ENCODE measurements at regions not wholly inside any gene's neighbourhood (a gene's known extent, or its start where the extent isn't known, plus 50 kb on each side); places are given as distances from the start of the nearest gene placed in this dataset.
"Not testable (repeated sequence)": the region's sequence is repeated elsewhere in the genome, so short reads cannot be mapped to it uniquely, and the experiment has no call there.

DNA sequence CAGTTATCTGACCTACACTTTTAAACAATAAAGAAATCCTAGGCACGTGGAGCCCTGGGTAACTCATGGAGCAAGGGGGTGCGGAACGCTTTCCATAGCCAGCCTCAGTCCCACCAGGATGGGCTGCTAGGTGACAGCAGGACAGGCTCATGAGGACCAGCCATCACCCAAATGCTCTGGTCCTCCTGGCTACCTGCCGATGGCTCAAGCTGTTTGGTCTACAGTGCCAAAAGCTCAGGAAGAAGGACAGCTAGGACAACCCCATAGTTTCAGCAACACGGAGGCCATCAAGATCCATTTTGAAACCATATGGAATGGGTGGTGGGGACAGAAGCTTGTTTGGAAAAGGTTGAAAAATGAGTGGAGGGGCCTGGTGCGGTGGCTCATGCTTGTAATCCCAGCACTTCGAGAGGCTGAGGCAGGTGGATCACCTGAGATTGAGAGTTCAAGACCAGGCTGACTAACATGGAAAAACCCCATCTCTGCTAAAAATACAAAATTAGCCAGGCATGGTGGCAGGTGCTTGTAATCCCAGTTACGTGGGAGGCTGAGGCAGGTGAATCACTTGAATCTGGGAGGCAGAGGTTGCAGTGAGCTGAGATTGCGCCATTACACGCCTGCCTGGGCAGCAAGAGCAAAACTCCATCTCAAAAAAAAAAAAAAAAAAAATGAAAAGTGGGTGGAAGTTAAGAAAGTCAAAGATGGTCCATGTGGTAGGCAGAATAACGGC is 93.7 kb upstream of the ALDH3B2 start:
- not testable (repeated sequence) for DNase-seq

DNA sequence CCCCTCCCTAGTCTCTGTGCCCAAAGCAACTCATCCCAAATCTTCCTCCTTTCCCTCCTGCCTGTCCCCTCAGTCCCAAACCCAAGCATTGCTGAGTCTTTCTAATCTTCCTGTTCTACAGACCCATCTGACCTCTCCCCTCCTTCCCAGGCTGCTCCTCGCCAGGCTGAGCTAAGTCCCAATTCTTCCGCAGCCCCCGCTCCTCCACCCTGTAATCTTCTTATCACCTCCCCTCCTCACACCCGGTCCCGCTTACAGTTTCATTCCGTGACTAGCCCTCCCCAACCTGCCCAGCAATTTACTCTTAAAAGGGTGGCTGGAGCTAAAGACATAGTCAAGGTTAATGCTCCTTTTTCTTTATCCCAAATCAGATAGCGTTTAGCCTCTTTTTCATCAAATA is 86.8 kb upstream of the ALDH3B2 start:
- not testable (repeated sequence) for DNase-seq

DNA sequence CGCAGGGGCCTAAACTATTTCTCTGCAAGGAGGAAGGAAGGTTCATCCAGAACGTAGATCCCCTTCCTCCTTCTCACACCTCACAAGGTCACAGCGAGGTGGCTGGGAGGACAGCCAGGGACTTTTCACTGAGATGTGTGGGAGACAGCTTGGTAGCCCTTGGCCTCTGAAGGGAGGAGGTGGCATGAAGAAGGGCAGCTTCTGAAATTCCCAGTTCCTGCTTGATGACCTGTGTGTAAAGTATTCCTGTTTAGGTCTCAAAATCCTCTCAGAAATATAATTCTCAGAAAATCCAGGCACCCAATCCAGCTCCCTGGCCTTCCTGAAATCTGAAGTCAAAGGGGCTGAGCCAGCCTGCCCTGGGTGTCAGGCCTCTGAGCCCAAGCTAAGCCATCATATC is 84.9 kb upstream of the ALDH3B2 start:
- not testable (repeated sequence) for DNase-seq

DNA sequence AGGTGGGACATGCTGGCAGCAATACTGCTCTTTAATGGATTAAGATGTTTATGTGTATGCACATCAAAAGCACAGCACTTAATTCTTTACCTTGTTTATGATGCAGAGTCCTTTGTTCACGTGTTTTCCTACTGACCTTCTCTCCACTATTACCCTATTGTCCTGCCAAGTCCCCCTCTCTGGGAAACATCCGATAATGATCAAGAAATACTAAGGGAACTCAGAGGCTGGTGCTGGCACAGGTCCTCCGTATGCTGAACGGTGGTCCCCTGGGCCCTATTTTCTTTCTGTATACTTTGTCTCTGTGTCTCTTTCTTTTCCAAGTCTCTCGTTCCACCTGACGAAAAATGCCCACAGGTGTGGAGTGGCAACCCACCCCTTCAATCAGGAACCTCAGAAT is 84.0 kb upstream of the ALDH3B2 start:
- DNase-seq: not testable (repeated sequence)

DNA sequence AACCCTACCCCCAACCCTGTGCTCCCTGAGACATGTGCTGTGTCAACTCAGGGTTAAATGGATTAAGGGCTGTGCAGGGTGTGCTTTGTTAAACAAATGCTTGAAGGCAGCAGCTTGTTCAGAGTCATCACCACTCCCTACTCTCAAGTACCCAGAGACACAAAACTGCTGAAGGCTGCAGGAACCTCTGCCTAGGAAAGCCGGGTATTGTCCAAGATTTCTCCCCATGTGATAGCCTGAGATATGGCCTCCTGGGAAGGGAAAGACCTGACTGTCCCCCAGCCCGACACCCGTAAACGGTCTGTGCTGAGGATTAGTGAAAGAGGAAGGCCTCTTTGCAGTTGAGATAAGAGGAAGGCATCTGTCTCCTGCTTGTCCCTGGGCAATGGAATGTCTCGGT is 83.6 kb upstream of the ALDH3B2 start:
- not testable (repeated sequence) for DNase-seq

DNA sequence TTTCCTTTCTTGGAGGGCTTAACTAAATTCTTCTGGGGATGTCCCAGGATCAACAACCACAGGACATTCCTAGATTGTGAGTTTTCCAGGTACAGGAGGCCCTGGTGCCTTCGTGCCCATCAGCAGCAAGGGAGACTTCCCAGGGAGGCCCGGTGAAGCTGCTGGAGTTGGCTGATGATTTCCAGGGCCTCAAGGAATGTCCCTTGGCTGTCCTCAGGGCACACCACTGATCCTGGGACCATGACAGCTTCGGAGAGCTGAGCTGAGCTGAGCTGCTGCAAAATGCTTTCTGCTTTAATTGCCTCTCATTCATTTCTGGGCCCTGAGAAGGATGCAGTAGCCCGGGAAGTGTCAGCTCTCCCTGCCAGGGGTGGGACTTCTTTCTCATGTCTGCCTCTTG is 79.4 kb upstream of the ALDH3B2 start:
- not testable (repeated sequence) for DNase-seq

DNA sequence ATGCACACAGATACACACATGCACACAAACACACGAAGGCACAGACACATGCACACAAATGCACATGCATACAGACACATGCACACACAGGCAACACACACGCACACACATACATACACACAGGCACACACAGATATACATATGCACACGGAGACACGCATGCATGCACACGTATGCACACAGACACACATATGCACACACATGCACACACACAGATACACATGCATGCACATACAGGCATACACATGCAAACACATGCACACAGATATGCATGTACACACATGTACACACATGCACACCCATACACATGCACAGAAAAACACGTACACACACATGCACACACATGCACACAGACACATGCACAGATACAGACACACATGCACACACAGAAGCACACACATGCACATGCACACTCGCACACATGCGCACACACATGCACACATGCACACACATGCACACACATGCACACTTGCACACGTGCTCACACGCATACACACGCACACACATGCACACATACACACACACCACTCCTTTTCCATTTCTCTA is 70.8 kb upstream of the ALDH3B2 start:
- DNase-seq: no peak

DNA sequence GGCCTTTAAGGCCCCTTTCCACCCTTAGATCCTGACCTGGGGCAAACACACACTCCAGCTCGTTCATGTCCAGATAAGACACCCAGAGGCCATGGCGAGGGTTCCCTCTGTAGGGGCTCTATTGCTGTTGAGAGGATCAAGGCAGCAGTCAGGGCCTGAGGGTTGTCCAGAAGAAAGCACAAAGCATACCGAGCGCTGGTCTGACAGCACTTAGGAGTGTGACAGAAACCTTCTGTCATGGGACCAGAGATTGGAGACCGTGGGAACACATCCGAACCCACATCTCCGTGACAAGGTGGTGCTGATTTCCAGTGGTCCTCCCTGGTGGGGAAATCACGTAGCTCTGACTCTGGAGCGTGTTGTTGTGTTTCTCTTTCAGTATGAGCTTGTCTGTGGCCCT is 69.8 kb upstream of the ALDH3B2 start:
- DNase-seq: not testable (repeated sequence)

DNA sequence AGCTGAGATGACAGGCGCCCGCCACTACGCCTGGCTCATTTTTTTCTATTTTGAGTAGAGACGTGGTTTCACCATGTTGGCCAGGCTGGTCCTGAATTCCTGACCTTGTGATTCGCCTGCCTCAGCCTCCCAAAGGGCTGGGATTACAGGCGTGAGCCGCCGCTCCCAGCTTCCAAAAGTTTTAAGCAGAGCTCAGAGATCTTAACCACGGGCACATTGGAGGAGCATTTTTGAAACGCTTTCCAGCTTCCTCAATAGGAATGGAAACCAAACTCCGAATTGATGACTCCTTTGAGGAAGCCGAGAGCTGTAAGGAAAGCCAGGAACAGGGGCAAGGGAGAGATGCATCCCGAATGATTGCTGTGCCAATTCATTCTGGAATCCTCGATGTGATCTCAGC is 63.8 kb upstream of the ALDH3B2 start:
- DNase-seq: not testable (repeated sequence)

DNA sequence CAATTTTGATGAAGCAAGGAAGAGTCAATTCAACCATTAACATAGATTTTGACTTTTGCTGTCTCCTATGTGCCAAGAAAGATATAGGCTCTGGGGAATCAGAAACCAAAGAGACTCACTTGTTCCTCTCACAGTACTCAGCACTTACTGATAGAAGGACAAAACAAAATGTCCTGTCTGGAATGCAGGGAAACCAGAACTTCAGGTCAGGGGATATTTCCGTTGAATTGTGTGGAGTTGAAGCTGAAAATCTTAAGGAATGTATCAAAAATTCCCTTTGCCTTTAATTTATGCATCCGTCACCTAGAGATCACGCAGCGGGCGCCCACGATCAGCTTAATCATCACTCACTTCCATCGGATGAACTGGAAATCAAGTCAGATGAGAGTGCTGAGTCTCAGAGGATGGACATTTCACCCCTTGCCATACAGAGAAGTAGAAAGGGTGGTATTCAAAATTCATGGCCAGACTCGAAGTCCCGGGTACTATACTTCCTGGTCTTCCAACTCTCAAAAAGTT is 63.2 kb upstream of the ALDH3B2 start:
- DNase-seq: not testable (repeated sequence)

DNA sequence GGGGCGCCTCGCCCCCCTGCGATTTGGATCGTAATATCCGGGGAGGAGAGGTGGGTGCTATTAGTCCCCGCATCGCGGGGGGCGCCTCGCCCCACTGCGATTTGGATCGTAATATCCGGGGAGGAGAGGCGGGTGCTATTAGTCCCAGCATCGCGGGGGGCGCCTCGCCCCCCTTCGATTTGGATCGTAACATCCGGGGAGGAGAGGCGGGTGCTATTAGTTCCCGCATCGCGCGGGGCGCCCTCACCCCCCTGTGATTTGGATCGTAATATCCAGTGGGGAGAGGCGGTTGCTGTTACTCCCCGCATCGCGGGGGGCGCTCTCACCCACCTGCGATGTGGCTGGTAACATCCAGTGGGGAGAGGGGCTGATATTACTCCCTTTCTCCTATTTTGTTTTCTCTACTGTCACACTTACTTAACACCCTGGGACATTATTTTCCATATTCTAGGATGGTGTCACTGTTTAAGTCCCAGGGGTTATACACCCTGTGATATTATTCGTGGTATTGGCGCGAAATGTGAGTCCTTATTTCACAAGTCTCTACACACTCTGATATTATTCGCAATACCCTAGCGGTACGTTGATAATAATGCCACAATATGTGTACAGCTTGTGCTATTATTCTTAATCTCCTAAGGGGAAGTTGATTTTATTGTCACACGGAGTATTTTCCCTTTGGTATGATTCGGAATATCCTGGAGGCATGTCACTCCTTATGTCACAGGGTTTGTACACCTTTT is 57.8 kb upstream of the ALDH3B2 start:
- DNase-seq: no peak

DNA sequence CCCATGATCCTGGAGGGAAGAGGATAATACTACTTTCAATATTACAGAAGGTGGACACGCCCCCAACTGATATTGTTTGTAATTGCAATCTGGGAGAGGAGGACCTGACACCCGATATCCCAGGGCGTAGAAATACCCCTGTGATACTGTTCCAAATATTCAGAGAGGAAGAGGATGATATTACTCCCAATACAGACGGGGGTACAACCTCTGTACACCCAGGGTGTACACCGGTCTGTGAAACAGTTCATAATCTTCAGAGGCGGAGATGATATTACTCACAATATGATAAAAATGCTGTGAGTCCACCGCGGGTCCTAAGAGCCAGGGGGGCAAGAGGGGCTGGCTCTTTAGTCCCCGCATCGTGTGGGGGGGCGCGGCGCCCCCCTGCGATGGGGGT is 57.2 kb upstream of the ALDH3B2 start:
- DNase-seq: no peak

DNA sequence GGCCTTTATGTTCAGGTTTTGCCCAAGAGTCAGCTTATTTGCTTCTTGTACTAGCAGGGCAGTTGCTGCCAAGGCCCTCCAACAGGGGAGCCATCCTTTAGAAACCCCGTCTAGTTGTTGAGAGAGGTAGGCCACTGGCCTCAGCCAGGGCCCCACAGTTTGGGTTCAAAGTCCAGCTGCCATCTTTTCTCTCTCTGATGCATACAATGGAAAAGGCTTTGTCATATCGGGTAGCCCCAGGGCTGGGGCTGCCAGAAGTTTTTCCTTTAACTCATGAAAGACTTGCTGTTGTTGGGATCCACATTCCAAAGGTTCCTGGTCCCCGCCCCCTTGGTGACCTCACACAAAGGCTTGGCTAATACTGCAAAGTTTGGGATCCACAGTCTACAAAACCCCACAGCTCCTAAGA is 53.7 kb upstream of the ALDH3B2 start:
- DNase-seq: not testable (repeated sequence)

DNA sequence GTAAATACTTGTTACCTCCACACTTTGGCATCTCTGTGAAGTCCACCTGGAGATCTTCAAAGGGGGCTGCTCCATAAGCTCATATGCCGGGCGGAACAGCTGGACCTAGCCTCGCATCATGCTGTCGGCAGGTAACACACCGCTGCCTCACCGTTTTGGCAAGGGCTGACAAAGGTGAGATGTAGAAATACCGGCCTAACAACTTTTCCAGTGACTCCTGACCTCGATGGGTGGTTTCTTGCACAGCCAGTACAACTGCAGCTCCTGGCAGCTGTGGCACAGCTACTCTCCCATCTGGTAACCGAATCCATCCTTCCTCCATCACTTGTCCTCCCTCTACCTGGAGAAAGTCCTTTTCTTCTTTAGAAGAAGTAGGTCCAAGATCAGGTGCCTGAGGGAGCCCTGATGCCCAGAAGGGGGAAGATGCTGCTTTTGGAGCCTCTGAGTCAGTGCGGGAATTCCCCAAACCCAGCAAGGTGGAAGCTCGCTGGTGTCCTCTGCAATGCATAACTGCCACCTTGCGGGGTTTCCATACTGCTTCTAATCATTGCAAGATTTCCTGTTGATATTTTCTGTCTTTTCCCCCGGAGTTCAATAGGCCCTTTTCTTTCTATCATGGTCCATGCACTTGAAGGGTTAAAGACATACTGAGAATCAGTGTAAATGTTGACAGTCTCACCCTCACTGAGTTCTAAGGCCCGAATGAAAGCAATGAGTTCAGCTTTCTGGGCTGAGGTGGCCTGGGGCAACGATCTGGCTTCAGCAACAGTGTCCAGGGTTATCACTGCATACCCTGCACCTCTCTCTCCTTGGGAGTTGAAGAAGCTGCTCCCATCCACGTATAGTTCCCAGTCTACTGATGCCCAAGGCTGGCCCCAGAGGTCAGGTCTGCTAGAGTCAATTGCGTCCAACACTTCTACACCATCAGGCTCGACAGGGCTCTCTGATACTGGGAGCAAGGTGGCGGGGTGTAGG is 52.9 kb upstream of the ALDH3B2 start:
- DNase-seq: not testable (repeated sequence)

All from SHP77 (cell line).